Hepatocyte (in vitro differentiated cells): ENCODE measurements at regions not wholly inside any gene's neighbourhood (a gene's known extent, or its start where the extent isn't known, plus 50 kb on each side); places are given as distances from the start of the nearest gene placed in this dataset.
"Not testable (repeated sequence)": the region's sequence is repeated elsewhere in the genome, so short reads cannot be mapped to it uniquely, and the experiment has no call there.

ENCODE experiments used
- EZH2 ChIP-seq: fragments of 200-600 bp; sonication (generic); IDR thresholded peaks from 2 replicates; pipeline ENCODE4 v1.6.1; 2016; ENCODE audit warnings: antibody characterized with exemption, mild to moderate bottlenecking, borderline replicate concordance
- EZH2phosphoT487 ChIP-seq: fragments of 200-600 bp; sonication (generic); IDR thresholded peaks from one replicate; pipeline ENCODE4 v1.6.1; 2018; ENCODE audit warnings: antibody characterized with exemption, mild to moderate bottlenecking, low read depth, moderate library complexity; ENCODE audit not compliant: unreplicated experiment, severe bottlenecking

- TF ChIP-seq EZH2, EZH2phosphoT487: not testable (repeated sequence)
Observed at GRCh38 chr7:14967376-14967775, 64.8 kb upstream of the DGKB start.
